ENCODE measurements at regions not wholly inside any gene's neighbourhood (a gene's known extent, or its start where the extent isn't known, plus 50 kb on each side); places are given as distances from the start of the nearest gene placed in this dataset.

DNA sequence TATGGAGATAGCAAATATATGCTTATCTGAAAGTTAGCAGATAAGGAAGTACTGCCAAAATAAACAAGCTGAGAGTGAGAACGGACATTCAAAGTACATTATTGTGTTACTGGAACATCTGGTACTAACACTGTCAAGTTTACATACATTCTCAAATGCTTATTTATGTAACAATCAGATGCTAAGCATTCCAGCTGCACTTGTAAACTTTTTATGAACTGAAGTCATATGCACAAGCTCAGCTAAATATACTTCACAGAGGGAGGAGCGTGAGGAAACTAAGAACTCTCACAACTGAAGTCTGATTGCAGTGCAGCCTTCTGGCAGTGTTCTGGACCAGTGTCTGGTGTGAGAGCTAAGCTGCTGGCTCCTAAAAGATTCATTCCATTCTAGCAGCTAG lies 223.7 kb upstream of the NANOGP8 start:
- TF ChIP-seq, protein P1, sequence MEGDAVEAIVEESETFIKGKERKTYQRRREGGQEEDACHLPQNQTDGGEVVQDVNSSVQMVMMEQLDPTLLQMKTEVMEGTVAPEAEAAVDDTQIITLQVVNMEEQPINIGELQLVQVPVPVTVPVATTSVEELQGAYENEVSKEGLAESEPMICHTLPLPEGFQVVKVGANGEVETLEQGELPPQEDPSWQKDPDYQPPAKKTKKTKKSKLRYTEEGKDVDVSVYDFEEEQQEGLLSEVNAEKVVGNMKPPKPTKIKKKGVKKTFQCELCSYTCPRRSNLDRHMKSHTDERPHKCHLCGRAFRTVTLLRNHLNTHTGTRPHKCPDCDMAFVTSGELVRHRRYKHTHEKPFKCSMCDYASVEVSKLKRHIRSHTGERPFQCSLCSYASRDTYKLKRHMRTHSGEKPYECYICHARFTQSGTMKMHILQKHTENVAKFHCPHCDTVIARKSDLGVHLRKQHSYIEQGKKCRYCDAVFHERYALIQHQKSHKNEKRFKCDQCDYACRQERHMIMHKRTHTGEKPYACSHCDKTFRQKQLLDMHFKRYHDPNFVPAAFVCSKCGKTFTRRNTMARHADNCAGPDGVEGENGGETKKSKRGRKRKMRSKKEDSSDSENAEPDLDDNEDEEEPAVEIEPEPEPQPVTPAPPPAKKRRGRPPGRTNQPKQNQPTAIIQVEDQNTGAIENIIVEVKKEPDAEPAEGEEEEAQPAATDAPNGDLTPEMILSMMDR (IDR thresholded peaks at IDR 0.05) = no peak
- TF ChIP-seq MYC (IDR thresholded peaks at IDR 0.05; ENCODE audit: borderline replicate concordance, low read length) = no peak
- TF ChIP-seq KDM5A (IDR thresholded peaks at IDR 0.05) = no peak
- no peak for TF ChIP-seq BHLHE40 (IDR thresholded peaks at IDR 0.05; ENCODE audit: low read depth, low read length)
- no peak for TF ChIP-seq POLR2A (IDR thresholded peaks at IDR 0.05; ENCODE audit: low read length)
